Smooth muscle cell (in vitro differentiated cells): ENCODE measurements at regions not wholly inside any gene's neighbourhood (a gene's known extent, or its start where the extent isn't known, plus 50 kb on each side); places are given as distances from the start of the nearest gene placed in this dataset.

Source experiments
- DNase-seq: peaks from one replicate; lab custom pipeline; 2025; ENCODE audit not compliant: unreplicated experiment; lab: John Stamatoyannopoulos, UW
- H2AFZ ChIP-seq: fragments of 200-600 bp; sonication (generic); 2 replicates; pipeline ENCODE4 v1.6.0; 2016; ENCODE audit warnings: antibody characterized with exemption, low read depth, mild to moderate bottlenecking
- H3F3A ChIP-seq: fragments of 200-600 bp; sonication (generic); 2 replicates; pipeline ENCODE4 v1.6.0; 2017; ENCODE audit warnings: antibody characterized with exemption, low read depth
- H3K27ac ChIP-seq: fragments of 200-600 bp; sonication (generic); 2 replicates; pipeline ENCODE4 v1.5.1; 2016; ENCODE audit warnings: low read depth, mild to moderate bottlenecking
- H3K27me3 ChIP-seq: fragments of 200-600 bp; sonication (generic); 2 replicates; pipeline ENCODE4 v1.6.1; 2016; ENCODE audit warnings: low read depth, mild to moderate bottlenecking
- H3K36me3 ChIP-seq: fragments of 200-600 bp; sonication (generic); 2 replicates; pipeline ENCODE4 v1.5.1; 2016; ENCODE audit warnings: low read depth
- H3K4me1 ChIP-seq: fragments of 200-600 bp; sonication (generic); 2 replicates; pipeline ENCODE4 v1.5.1; 2016; ENCODE audit warnings: low read depth
- H3K4me2 ChIP-seq: fragments of 200-600 bp; sonication (generic); 2 replicates; pipeline ENCODE4 v1.6.0; 2016; ENCODE audit warnings: mild to moderate bottlenecking
- H3K4me3 ChIP-seq: fragments of 200-600 bp; sonication (generic); 2 replicates; pipeline ENCODE4 v1.5.1; 2016; ENCODE audit warnings: mild to moderate bottlenecking
- H3K79me2 ChIP-seq: fragments of 200-600 bp; sonication (generic); 2 replicates; pipeline ENCODE4 v1.6.0; 2016; ENCODE audit warnings: low read depth, mild to moderate bottlenecking
- H3K9ac ChIP-seq: fragments of 200-600 bp; sonication (generic); 2 replicates; pipeline ENCODE4 v1.6.0; 2016; ENCODE audit warnings: low read depth
- H3K9me3 ChIP-seq: fragments of 200-600 bp; sonication (generic); replicated peaks from 2 replicates; pipeline ENCODE4 v1.5.1; 2016; ENCODE audit warnings: low read depth
- H4K20me1 ChIP-seq: fragments of 200-600 bp; sonication (generic); 2 replicates; pipeline ENCODE4 v1.6.0; 2016; ENCODE audit warnings: low read depth
- CTCF ChIP-seq: fragments of 200-600 bp; sonication (generic); IDR thresholded peaks from 2 replicates; pipeline ENCODE4 v1.5.1; 2017; ENCODE audit warnings: borderline replicate concordance, mild to moderate bottlenecking, antibody characterized with exemption; ENCODE audit not compliant: insufficient read depth, poor library complexity, severe bottlenecking
- whole genome bisulfite sequencing: methylation state at CpG from one replicate; pipeline ENCODE4 v1.1.7; 2016; ENCODE audit warnings: low lambda C conversion rate; 5-methylcytosine and 5-hydroxymethylcytosine counted together

GRCh38 chr13:104320446-104320845, 1254.2 kb upstream of the SLC10A2 start:
- no peaks in the 10 kb centered on the region for H3F3A ChIP-seq
- DNase-seq, result no peak
- no peak for TF ChIP-seq CTCF
- no peaks in the 10 kb centered on the region for H4K20me1 ChIP-seq
- H3K36me3 ChIP-seq, result no peaks in the 10 kb centered on the region
- H3K27ac ChIP-seq, result no peak overlapping the region
- H2AFZ ChIP-seq, result no peak overlapping the region
- no peak overlapping the region for H3K9ac ChIP-seq
- no peaks in the 10 kb centered on the region for H3K79me2 ChIP-seq
- no peaks in the 10 kb centered on the region for H3K9me3 ChIP-seq
- H3K4me3 ChIP-seq, result no peak overlapping the region
- no peaks in the 10 kb centered on the region for H3K27me3 ChIP-seq
- 51% methylated on average over 3 of the region's 3 CpGs for WGBS
- H3K4me1 ChIP-seq, result no peaks in the 10 kb centered on the region
- no peak overlapping the region for H3K4me2 ChIP-seq

- H3K9me3 ChIP-seq, result no peaks in the 10 kb centered on the region
- TF ChIP-seq CTCF, result peak; percentile 26
- H4K20me1 ChIP-seq, result no peaks in the 10 kb centered on the region
- DNase-seq, result no peak
- no peaks in the 10 kb centered on the region for H3K36me3 ChIP-seq
- no peaks in the 10 kb centered on the region for H3K79me2 ChIP-seq
- 39% methylated on average over 1 of the region's 1 CpG for WGBS
- no peaks in the 10 kb centered on the region for H3K27me3 ChIP-seq
- no peaks in the 10 kb centered on the region for H3F3A ChIP-seq
- no peak overlapping the region for H3K4me3 ChIP-seq
- no peak overlapping the region for H3K27ac ChIP-seq
- H2AFZ ChIP-seq, result no peak overlapping the region
- H3K4me2 ChIP-seq, result no peak overlapping the region
- H3K4me1 ChIP-seq, result no peaks in the 10 kb centered on the region
- no peak overlapping the region for H3K9ac ChIP-seq
These were observed 1251.9 kb upstream of the SLC10A2 start for GRCh38 chr13:104318121-104318520.

- H2AFZ ChIP-seq, result no peak overlapping the region
These were observed 1249.4 kb upstream of the SLC10A2 start for GRCh38 chr13:104315606-104316005.

More at GRCh38 chr13:104315606-104316005, 1249.4 kb upstream of the SLC10A2 start:
- no peaks in the 10 kb centered on the region for H3F3A ChIP-seq
- H3K27me3 ChIP-seq, result no peaks in the 10 kb centered on the region
- H4K20me1 ChIP-seq, result no peaks in the 10 kb centered on the region
- H3K36me3 ChIP-seq, result no peaks in the 10 kb centered on the region
- DNase-seq, result no peak
- no peaks in the 10 kb centered on the region for H3K79me2 ChIP-seq
- H3K4me3 ChIP-seq, result no peak overlapping the region
- 34% methylated on average over 3 of the region's 3 CpGs for WGBS
- peak overlapping the region; percentile 23 for H3K27ac ChIP-seq
- no peaks in the 10 kb centered on the region for H3K9me3 ChIP-seq
- no peak for TF ChIP-seq CTCF
- no peak overlapping the region for H3K4me2 ChIP-seq
- H3K4me1 ChIP-seq, result no peaks in the 10 kb centered on the region
- H3K9ac ChIP-seq, result no peak overlapping the region
